GM12872 (cell line): ENCODE measurements at regions not wholly inside any gene's neighbourhood (a gene's known extent, or its start where the extent isn't known, plus 50 kb on each side); places are given as distances from the start of the nearest gene placed in this dataset.

Source experiments
- TF ChIP-seq, protein P1 (sequence below): IDR thresholded peaks from 3 replicates; pipeline ENCODE4 v1.5.1; 2011; ENCODE audit warnings: low read depth, mild to moderate bottlenecking, low read length, moderate library complexity; ENCODE audit not compliant: insufficient read depth

- TF ChIP-seq, protein P1, sequence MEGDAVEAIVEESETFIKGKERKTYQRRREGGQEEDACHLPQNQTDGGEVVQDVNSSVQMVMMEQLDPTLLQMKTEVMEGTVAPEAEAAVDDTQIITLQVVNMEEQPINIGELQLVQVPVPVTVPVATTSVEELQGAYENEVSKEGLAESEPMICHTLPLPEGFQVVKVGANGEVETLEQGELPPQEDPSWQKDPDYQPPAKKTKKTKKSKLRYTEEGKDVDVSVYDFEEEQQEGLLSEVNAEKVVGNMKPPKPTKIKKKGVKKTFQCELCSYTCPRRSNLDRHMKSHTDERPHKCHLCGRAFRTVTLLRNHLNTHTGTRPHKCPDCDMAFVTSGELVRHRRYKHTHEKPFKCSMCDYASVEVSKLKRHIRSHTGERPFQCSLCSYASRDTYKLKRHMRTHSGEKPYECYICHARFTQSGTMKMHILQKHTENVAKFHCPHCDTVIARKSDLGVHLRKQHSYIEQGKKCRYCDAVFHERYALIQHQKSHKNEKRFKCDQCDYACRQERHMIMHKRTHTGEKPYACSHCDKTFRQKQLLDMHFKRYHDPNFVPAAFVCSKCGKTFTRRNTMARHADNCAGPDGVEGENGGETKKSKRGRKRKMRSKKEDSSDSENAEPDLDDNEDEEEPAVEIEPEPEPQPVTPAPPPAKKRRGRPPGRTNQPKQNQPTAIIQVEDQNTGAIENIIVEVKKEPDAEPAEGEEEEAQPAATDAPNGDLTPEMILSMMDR = no peak
Observed at GRCh38 chr5:125046838-125047237, 300.4 kb upstream of the ZNF608 start.

GRCh38 chr5:125047871-125048270, 301.4 kb upstream of the ZNF608 start:
- TF ChIP-seq, protein P1 = no peak

DNA sequence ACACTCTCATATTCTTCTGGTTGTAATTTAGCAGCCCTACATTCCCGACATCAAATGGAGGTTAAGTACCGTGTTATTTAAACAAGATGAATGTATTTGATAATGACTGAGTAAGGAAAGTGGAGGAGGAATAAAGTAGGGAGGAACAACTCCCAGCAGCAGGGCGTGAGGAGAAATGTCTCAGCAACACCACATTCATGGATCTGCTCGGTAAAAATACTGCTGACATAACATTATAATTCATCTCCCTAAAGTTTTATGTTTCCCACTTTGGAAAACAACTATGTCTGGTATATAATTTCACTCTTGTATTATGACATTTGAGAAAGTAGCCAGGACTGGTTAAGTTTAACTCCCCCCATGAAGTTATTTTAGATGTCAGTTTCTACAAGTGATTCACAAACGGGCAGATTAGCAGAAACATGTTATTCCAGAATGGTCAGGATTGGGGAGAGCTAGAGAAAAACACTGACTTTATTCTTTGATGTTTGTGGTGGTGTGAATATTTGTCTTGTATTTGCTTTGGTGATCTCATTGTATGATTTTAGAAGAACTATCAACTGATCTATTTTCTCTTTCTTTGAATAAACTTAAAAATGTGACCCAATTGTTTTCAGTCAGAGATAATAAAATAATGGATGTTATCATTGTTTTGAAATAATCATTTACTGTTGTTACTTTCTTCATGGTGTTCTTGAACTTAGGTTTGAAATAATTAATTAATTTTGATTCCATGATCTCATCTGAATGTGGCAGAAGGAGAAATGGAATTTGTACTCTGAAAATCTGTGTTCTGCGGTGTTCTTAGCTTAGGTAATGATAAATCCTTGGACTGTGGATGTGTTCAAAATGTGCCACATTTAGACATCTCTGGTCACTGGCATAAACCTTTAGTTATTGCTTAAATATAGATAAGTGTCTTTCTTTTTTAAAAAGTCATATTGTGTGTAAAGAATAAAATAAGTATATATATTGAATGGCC, 303.6 kb upstream of the ZNF608 start:
- TF ChIP-seq, protein P1 = no peak

- TF ChIP-seq, protein P1 = no peak
Observed at GRCh38 chr5:125050926-125051325, 304.5 kb upstream of the ZNF608 start.

DNA sequence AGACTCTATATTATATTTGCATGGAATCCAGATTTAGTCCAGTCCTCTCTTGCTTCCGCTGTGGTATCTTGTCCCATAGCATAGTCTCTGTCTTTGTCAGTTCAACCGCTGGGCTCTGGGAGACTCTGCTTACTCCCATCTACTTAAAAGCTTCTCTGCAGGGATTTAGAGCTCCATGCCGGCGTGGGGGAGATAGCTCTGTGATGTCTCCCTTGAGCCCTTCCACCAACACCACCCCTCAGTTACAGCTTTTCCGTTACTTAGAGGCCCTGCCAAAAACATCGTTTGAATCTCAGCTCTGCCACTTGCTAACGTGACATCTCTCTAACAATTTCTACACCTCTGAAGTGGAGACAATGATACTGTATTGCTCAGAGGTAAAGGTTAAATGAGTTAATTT, 306.1 kb upstream of the ZNF608 start:
- TF ChIP-seq, protein P1 = no peak

DNA sequence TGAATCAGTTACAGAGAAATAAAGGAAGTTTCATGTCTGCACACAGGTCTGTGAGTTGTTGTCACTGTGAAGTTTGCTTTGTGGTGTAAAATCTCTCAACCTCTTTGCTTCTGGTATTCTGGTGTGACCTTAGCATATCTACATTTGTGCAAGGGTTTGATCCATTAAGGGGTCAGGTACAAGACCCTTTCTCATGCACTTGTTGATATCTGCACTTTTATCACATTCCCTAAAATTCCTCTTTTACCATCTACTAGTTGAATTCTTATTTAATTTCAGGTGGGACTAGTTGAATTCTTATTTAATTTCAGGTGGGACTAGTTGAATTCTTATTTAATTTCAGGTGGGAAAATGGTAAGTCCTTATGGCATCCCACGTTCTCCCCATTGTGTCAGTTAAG, 306.7 kb upstream of the ZNF608 start:
- TF ChIP-seq, protein P1 = no peak

- TF ChIP-seq, protein P1 = no peak
Observed at GRCh38 chr5:125054146-125054545, 307.7 kb upstream of the ZNF608 start.
